Right forelimb (tissue), 1 donor: ENCODE measurements at regions not wholly inside any gene's neighbourhood (a gene's known extent, or its start where the extent isn't known, plus 50 kb on each side); places are given as distances from the start of the nearest gene placed in this dataset.
A peak's percentile ranks its signal among the peaks of the same experiment; 100 is the strongest.
"Not testable (repeated sequence)": the region's sequence is repeated elsewhere in the genome, so short reads cannot be mapped to it uniquely, and the experiment has no call there.

Experiments
- DNase-seq: peaks from one replicate; pipeline ENCODE4 v3.0.0-alpha.2; 2018

DNA sequence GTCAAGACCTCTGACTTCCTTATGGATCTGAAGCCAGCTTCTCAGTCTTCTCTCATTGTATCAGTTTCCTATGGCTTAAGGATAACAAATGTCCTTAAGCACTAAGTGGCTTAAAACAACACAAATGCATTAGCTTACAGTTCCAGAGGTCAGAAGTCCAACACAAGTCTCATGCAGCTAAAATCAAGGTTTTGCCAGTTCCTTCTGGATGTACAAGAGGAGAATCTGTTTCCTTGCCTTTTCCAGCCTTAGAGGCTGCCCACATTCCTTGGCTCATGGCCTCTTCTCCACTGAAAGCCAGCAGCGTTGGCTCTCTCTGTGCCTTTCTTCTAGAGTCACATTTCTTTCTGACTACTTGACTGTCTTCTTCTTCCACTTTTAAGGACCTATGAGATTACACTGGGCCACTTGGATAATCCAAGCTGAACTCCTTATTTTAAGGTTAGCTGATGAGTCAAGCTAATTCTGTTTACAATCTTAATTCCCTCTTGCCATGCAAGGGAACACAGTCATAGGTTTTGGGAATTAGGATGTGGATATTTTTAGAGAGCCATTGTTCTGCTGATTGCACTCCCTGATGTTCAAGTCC, 179.0 kb downstream of the BCAS1 start:
- DNase-seq = no peak

GRCh38 chr20:53890443-53891305, 179.7 kb downstream of the BCAS1 start:
- no peak for DNase-seq

DNA sequence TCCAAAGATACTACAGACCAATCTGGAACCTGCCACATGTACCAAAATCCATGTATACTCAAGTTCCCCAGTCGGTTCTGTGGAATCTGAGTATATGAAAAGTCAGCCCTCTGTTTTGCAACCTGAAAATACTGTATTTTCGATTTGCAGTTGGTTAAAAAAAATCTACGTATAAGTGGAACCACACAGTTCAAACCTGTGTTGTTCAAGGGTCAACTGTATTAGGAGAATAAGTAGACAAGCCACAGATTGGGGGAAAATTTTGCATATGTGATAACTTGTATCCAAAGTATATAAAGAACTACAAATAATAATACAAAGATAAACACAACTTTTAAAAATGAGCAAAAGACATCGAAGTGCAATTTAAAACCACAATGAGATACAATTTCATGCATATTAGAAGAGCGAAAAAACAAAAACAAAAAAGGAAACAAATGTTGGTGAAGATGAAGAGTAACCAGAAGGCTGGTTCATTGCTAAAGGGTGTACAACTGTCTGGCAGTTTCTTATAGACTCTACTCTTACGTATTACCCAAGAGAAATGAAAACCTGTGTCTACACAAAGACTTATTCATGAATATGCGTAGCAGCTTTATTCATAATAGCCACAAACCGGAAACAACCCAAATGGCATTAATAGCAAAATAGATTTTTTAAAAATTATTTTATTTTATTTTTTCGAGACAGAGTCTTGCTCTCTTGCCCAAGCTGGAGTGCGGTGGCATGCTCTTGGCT, 180.8 kb downstream of the BCAS1 start:
- no peak for DNase-seq

DNA sequence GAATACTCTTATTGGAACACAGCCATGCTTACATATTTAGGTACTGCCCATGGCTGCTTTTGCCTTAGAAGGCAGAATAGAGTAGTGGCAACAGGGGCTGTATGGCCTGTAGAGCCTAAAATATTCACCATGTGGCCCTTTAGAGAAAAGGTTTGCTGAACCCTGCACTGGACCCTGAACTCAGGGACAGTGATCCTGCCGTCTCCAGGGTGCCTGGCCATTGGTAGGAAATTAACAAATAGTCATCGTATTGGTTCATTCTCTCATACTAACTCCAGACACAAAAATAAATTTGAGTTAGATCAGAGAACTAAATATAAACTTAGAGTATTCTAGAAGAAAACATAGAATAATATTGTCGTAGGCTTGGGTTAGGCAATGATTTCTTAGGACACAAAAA, 181.4 kb downstream of the BCAS1 start:
- DNase-seq = no peak

GRCh38 chr20:53888510-53888909, 181.9 kb downstream of the BCAS1 start:
- no peak for DNase-seq

DNA sequence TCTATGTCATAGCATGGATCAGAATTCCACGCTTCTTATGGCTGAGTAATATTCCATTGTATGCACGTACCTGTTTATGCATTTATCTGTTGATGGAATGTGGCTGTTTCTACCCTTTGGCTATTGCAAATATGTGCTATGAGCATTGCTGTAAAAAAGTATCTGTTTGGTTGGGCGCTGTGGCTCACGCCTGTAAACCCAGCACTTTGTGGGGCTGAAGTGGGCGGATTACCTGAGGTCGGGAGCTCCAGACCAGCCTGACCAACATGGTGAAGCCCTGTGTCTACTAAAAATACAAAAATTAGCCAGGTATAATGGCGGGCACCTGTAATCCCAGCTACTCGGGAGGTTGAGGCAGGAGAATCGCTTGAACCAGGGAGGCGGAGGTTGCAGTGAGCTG, 182.4 kb downstream of the BCAS1 start:
- no peak for DNase-seq

DNA sequence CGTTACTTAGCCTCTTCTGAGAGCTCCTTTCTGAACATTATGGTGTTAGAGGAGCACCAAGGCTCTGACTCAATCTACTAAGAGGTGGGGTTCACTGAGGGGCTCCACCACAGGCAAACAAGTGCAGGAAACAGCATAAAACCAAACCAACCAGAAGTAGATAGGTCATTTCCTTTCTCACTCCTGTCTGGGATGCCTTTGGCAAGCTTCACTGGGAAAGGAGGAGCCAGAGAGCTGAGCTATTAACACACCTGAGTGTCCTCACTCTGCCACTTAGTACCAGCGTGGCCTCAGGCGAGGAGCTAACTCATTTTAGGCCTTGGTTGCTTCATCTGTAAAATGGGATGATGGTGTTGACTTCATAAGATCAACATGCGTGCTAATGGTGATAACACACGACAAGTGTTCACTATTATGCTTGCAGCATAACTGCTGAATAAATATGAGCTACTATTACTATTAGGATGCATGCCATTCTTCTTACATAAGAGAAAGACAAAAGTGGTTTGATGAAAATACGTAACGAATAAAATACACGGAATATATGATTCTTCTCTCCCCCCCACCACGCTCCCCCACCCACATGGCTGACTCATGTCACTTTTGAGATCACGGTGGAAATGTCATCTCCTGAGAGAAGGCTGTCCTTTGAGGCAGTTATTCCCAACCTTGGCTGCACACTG, 185.4 kb downstream of the BCAS1 start:
- DNase-seq = no peak

DNA sequence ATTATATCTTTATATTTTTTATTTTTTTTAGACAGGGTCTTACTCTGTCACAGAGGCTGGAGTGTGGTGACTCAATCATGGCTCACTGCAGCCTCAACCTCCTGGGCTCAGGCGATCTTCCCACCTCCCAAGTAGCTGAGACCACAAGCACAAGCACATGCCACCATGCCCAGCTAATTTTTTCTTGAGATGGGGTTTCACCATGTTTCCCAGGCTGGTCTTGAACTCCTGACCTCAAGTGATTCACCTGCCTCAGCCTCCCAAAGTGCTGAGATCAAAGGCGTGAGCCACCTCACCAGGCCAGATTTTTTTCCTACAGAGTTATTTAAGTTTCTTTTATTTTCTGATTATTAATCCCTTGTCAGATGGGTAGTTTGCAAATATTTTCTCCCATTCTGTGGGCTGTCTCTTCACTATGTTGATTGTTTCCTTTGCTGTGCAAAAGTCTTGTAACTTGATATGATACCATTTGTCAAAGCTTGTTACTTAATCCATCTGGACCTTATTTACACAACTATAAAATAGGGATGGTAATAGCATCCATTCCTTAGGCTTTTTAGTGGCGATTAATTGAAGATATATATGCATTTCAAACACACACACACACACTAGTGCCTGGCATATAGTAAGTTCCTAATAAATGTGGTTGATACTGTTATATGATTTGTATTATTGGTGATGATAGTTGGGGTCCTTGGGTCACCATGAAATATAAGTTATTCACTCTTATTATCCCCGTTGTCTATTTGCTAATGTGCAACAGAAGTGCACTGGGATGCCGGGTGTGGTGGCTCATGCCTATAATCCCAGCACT, 187.1 kb downstream of the BCAS1 start:
- no peak for DNase-seq

DNA sequence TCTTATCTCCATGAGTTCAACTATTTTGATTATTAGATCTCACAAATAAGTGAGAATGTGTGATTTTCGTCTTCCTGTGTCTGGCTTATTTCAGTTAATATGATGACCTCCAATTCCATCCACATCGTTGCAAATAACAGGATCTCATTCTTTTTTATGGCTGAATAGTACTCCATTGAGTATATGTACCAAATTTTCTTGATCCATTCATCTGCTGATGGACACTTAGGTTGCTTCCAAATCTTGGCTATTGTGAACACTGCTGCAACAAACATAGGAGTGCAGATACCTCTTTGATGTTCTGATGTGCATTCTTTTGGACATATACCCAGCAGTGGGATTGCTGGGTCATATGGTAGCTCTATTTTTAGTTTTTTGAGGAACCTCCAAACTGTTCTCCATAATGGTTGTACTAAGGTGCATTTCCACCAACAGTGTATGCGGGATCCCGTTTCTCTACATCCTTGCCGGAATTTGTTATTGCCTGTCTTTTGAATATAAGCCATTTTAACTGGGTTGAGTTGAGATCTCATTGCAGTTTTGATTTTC, 187.9 kb downstream of the BCAS1 start:
- DNase-seq = not testable (repeated sequence)

- DNase-seq = no peak
Measured at GRCh38 chr20:53881362-53881761, 189.0 kb downstream of the BCAS1 start.

- DNase-seq = no peak
Measured at GRCh38 chr20:53880108-53880641, 190.2 kb downstream of the BCAS1 start.

GRCh38 chr20:53879048-53879684, 191.2 kb downstream of the BCAS1 start:
- no peak for DNase-seq

GRCh38 chr20:53878262-53879047, 191.9 kb downstream of the BCAS1 start:
- no peak for DNase-seq

DNA sequence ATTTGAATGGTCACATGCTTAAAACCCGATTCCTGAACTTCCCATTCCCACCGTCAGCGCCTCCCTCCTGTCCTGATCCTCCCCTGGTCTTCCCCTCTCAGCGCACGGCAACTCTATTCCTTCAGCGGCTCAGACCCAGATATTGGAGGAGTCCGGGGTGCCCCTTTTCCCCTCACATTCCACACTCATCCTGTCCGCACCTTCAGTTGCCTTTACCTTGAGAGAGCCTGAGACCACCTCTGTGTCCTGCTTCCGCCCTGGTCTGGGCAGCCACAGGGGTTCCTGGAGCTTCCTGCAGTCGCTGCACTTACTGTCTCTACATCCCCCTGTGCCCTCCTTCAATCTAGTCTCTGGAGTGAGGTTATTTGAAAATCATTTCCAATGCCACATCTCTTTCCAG, 193.4 kb downstream of the BCAS1 start:
- no peak for DNase-seq

DNA sequence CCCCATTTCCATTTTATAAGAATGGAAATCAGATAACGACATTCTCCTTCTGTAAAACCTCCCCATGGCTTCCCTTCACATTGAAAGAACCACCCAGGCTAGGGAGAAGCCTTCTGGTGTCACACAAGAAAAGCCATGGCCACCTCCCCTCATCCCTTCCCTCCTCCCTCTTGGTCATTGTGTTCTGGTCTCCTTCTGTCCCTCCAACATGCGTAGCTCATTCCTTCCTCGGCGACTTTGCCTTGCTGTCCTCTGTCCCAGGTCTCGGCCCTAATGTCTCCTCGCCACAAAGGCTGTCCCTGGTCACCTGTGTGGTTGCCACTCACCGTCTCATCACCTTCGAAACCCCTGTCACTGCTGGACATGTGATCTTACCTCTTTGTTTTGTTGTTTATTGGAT, 193.9 kb downstream of the BCAS1 start:
- DNase-seq = no peak

GRCh38 chr20:53875452-53875851, 194.9 kb downstream of the BCAS1 start:
- no peak for DNase-seq

DNA sequence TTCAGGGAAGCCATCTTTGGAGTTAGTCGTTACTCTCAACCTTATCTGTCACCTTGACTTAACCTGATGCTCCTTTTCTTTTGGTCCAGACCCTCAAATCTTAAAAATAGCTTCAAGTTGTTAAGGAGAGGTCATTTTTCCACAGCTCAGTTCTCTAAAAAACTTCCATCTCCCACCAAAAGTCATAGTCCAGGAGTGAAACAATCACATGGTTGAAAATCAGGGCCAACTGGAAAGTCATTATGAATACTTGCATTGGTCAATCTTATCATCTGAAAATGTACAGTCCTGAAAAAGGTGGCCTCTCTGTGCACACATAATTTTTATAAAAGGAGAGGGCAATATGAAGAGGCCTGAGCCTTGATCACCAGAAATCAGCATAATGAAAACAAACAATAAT, 195.7 kb downstream of the BCAS1 start:
- no peak for DNase-seq

DNA sequence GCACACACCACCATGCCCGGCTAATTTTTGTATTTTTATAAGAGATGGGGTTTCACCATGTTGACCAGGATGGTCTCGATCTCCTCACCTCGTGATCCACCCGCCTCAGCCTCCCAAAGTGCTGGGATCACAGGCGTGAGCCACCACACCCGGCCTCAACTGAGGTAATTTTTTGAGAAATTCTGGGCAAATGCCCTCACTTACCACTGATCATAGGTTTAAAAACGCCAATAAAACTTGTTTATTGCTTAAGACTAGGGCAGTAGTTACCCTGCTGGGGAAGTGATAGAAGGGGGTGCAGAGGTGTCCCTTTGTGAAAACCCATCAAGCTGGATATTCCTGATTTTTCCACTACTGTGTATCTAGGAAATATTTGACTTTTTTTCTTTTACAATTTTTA, 196.3 kb downstream of the BCAS1 start:
- DNase-seq = no peak

DNA sequence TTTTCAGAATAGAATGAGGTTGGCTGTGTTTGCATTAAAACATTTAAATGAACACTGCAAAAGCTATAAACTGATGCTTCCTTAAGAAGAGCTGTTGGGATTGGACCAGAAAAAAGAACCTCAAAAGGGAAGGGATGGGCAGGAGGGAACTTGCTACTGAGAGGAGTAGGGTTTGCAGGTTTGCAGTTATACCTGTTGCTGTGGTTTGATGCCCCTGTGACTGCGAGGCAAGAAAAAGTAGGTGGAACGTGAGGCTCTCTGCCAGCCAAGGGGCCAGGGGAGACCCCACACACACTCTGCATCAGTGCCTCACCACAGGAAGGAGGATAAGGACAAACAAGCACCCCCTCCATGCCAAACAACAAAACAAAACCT, 197.2 kb downstream of the BCAS1 start:
- DNase-seq = no peak

- peak; percentile 55 for DNase-seq
Measured at GRCh38 chr20:53872561-53873229, 197.7 kb downstream of the BCAS1 start.
